WTC11 (cell line): ENCODE measurements at regions not wholly inside any gene's neighbourhood (a gene's known extent, or its start where the extent isn't known, plus 50 kb on each side); places are given as distances from the start of the nearest gene placed in this dataset.
"Not testable (repeated sequence)": the region's sequence is repeated elsewhere in the genome, so short reads cannot be mapped to it uniquely, and the experiment has no call there.

ENCODE experiments used
- ATAC-seq: fragments of 200-7000 bp; cut with Tn5 transposase; 2 replicates; pipeline ENCODE4 v1.10.0; 2021; ENCODE audit warnings: mild to moderate bottlenecking, moderate library complexity
- CTCF ChIA-PET: fragments of 300-600 bp; sonication (Branson Sonifier 250); formaldehyde crosslinking; loops from one replicate; lab custom pipeline; 2021; ENCODE audit warnings: antibody characterized with exemption; lab: Charles Lee
- POLR2A ChIA-PET: fragments of 350-600 bp; sonication (Branson Sonifier 250); formaldehyde crosslinking; loops from one replicate; lab custom pipeline; 2021; ENCODE audit warnings: antibody characterized with exemption; lab: Charles Lee
- DNase-seq: peaks from one replicate; pipeline ENCODE4 v3.0.0; 2021; ENCODE audit warnings: low spot score
- H3K27ac Mint-ChIP-seq: 2 replicates; pipeline ENCODE4 v1.8.0; 2021; ENCODE audit warnings: mixed read lengths
- H3K27me3 Mint-ChIP-seq: 2 replicates; pipeline ENCODE4 v1.8.0; 2021; ENCODE audit warnings: low read depth, mild to moderate bottlenecking, moderate library complexity, mixed read lengths
- H3K36me3 Mint-ChIP-seq: 2 replicates; pipeline ENCODE4 v1.8.0; 2021; ENCODE audit warnings: mixed read lengths
- H3K4me1 Mint-ChIP-seq: 2 replicates; pipeline ENCODE4 v1.8.0; 2022; ENCODE audit warnings: mixed read lengths
- H3K4me3 Mint-ChIP-seq: 2 replicates; pipeline ENCODE4 v1.8.0; 2021; ENCODE audit warnings: mild to moderate bottlenecking, moderate library complexity, mixed read lengths
- H3K9me3 Mint-ChIP-seq: 2 replicates; pipeline ENCODE4 v1.8.0; 2021; ENCODE audit warnings: mixed read lengths

GRCh38 chr2:111368288-111368687, 247.6 kb downstream of the BCL2L11 start:
- POLR2A ChIA-PET, H3K4me1 Mint-ChIP-seq, H3K9me3 Mint-ChIP-seq, DNase-seq, H3K4me3 Mint-ChIP-seq, H3K27ac Mint-ChIP-seq, CTCF ChIA-PET, ATAC-seq, H3K36me3 Mint-ChIP-seq: not testable (repeated sequence)
- H3K27me3 Mint-ChIP-seq, result peaks cover 16% of the 10 kb centered on the region

- ATAC-seq, result peak; percentile 80
- H3K27me3 Mint-ChIP-seq, POLR2A ChIA-PET, H3K4me1 Mint-ChIP-seq, CTCF ChIA-PET, DNase-seq, H3K4me3 Mint-ChIP-seq, H3K27ac Mint-ChIP-seq, H3K9me3 Mint-ChIP-seq, H3K36me3 Mint-ChIP-seq: not testable (repeated sequence)
Observed at GRCh38 chr2:111373060-111373459, 252.3 kb downstream of the BCL2L11 start.

DNA sequence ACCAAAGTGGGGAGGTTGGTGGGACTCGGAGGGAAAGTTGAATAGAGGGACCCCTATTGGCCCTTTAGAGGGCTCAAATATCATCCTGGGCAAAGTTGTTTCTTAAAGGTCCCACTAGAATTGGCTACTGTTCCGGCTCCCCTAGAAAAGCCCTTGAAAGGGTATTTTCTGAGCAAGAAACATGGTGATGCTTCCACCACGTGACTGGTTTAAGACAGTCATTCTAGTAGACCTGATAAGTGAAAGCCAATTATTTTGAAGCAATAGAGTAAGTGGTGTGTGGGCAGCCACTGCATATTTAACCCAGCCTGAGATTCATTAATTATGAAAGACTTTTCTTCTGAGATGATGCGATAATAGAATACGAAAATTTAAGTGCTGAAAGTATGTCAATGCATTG, 253.3 kb downstream of the BCL2L11 start:
- H3K9me3 Mint-ChIP-seq, H3K27me3 Mint-ChIP-seq, ATAC-seq, H3K4me3 Mint-ChIP-seq, H3K27ac Mint-ChIP-seq, H3K36me3 Mint-ChIP-seq, DNase-seq, CTCF ChIA-PET, H3K4me1 Mint-ChIP-seq, POLR2A ChIA-PET: not testable (repeated sequence)

DNA sequence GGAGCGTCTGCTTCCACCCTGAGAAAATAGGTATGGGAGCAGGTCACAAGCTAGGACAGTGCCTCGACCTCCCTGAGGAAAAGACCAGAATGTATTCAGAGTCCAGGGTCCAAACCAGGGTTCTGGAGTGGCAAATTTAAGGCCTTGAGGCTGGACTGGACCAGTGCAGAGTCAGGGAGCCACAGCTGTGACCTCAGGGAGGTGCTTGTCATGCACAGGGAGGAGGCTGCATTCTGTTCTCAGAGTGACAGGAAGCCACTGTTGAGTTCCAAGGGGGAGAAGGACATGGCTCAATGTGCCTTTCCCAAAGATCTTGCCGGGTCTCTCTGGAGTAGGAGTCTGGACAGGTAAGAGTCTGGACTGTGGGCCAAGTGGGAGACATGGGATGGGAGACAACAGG, 254.0 kb downstream of the BCL2L11 start:
- CTCF ChIA-PET, H3K4me1 Mint-ChIP-seq, H3K4me3 Mint-ChIP-seq, POLR2A ChIA-PET, H3K36me3 Mint-ChIP-seq, H3K27me3 Mint-ChIP-seq, ATAC-seq, H3K27ac Mint-ChIP-seq, H3K9me3 Mint-ChIP-seq, DNase-seq: not testable (repeated sequence)

- DNase-seq, H3K9me3 Mint-ChIP-seq, H3K4me3 Mint-ChIP-seq, CTCF ChIA-PET, H3K4me1 Mint-ChIP-seq, H3K36me3 Mint-ChIP-seq, ATAC-seq, H3K27ac Mint-ChIP-seq, H3K27me3 Mint-ChIP-seq, POLR2A ChIA-PET: not testable (repeated sequence)
Observed at GRCh38 chr2:111375320-111375883, 254.7 kb downstream of the BCL2L11 start.

- H3K36me3 Mint-ChIP-seq, H3K27me3 Mint-ChIP-seq, POLR2A ChIA-PET, CTCF ChIA-PET, ATAC-seq, H3K27ac Mint-ChIP-seq, H3K4me1 Mint-ChIP-seq, H3K4me3 Mint-ChIP-seq, H3K9me3 Mint-ChIP-seq, DNase-seq: not testable (repeated sequence)
Observed at GRCh38 chr2:111376272-111376970, 255.7 kb downstream of the BCL2L11 start.

DNA sequence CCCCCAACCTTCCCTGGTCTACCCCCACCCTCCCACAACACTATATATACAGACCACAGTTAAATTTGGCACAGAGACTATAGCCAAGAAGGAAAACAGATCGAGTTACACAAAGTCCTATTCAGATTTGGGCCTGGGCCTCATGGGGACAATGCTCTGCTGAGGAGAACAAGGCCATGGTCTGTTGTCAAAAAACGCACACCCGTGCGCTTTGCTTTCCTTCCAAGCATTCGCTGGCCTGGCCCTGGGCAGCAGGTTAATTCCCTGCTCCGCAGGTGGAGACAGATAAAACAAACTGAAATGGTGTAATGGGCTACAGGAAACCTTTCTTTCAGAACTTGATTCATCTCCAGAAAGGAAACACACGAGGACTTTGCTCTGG, 256.2 kb downstream of the BCL2L11 start:
- POLR2A ChIA-PET, H3K36me3 Mint-ChIP-seq, CTCF ChIA-PET, DNase-seq, H3K4me3 Mint-ChIP-seq, H3K27ac Mint-ChIP-seq, H3K9me3 Mint-ChIP-seq, H3K27me3 Mint-ChIP-seq, H3K4me1 Mint-ChIP-seq: not testable (repeated sequence)
- ATAC-seq, result peak; percentile 28

GRCh38 chr2:111377386-111377959, 256.8 kb downstream of the BCL2L11 start:
- H3K36me3 Mint-ChIP-seq, result not testable (repeated sequence)

DNA sequence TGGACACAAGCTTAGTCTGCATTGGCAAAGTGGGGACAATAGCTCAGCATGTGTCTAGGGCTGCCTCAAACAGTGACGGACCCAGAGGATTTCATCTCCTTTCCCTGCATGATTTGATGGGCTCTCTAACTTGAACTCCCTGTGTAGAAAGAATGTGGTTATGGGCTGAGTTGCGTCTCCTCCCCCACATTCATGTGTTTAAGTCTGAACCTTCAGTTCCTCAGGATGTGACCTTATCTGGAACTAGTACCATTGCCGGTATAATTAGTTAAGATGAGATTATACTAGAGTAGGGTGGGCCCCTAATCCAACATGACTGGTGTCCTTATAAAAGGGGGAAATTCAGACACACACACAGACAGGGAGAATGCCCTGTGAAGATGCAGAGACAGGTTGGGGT, 257.6 kb downstream of the BCL2L11 start:
- ATAC-seq, DNase-seq, H3K36me3 Mint-ChIP-seq, H3K9me3 Mint-ChIP-seq, CTCF ChIA-PET, H3K27ac Mint-ChIP-seq, H3K4me3 Mint-ChIP-seq, POLR2A ChIA-PET, H3K27me3 Mint-ChIP-seq, H3K4me1 Mint-ChIP-seq: not testable (repeated sequence)

More at GRCh38 chr2:111377386-111377959, 256.8 kb downstream of the BCL2L11 start:
- H3K4me1 Mint-ChIP-seq, H3K4me3 Mint-ChIP-seq, POLR2A ChIA-PET, CTCF ChIA-PET, H3K27me3 Mint-ChIP-seq, DNase-seq, H3K27ac Mint-ChIP-seq, H3K9me3 Mint-ChIP-seq: not testable (repeated sequence)
- ATAC-seq, result peak; percentile 28

DNA sequence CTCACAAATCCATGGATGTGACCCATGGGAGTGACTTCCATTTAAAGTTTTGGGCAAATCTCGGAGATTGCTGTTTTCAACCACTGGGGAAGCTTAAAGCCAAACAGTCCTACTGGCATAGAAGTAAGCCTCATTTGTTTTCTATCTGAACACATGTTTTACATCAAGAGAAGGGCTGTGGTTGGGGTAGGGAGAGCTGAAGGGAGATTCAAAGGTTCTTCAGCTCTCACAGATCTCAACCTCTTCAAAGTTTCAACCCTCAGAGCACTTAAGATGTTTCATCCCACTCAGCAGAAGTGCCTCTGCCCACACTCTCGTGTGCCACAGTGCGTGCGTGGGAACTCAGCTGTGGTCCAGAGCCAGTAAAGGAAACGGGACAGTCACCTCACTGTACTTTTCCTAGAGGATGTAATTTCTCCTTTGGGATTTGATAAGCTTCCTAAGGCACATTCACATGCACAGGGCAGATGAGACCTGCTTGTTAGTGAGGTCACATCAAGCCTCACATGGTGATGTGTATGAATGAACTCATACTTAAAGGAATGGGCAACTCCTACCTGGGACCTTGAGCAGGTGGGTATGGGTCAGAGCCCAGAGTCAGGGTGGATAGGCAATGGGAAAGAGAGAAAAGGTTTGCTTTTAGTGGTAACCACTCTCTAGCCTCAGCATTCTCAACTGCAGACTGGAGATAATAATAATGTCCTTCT, 260.2 kb downstream of the BCL2L11 start:
- H3K4me3 Mint-ChIP-seq, H3K4me1 Mint-ChIP-seq, POLR2A ChIA-PET, H3K27me3 Mint-ChIP-seq, H3K36me3 Mint-ChIP-seq, DNase-seq, ATAC-seq, CTCF ChIA-PET, H3K27ac Mint-ChIP-seq, H3K9me3 Mint-ChIP-seq: not testable (repeated sequence)

DNA sequence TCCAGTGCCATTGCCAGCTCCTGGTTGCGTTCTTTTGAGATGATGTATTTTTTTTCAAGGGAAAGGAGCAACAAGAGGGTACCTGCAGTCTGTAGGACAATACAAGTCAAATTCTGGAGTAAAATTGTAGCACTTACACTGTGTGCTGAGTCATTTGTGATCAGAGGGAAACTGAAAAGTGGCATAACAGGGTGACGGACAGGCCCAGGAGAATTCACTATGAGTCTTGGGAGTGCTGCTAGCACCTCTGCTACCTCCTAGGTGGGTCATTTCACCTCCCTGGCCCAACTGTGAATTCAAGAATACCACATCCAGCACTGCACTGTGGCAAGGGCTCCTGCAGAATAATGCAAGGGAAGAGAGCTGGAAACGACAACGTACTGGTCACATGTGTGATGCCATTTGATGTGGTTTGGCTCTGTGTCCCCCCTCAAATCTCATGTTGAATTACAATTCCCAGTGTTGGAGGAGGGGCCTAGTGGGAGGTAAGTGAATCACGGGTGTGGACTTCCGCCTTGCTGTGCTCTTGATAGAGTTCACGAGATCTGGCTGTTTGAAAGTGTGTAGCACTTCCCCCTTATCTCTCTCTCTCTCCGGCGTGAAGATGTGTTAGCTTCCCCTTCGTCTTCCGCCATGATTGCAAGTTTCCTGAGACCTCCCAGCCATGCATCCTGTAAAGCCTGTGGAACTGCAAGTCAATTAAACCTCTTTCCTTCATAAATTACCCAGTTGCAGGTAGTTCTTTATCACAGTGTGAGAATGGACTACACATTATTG, 261.0 kb downstream of the BCL2L11 start:
- DNase-seq, H3K36me3 Mint-ChIP-seq, H3K4me3 Mint-ChIP-seq, CTCF ChIA-PET, H3K9me3 Mint-ChIP-seq, ATAC-seq, POLR2A ChIA-PET, H3K27me3 Mint-ChIP-seq, H3K27ac Mint-ChIP-seq, H3K4me1 Mint-ChIP-seq: not testable (repeated sequence)

DNA sequence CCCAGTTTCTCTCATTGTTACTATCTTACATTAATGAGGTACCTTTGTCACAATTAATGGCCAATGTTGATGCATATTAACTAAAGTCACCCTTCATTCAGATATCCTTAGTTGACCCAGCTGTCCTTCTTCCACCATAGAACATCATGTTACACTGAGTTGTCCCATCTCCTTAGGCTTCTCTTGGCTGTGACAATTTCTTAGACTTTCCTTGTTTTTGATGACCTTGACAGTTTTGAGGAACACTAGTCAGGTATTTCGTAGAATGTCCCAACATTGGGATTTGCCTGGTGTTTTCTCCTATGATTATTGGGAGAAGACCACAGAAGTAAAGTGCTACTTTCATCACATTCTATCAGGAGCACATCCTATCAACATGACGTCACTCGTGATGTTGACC, 261.8 kb downstream of the BCL2L11 start:
- POLR2A ChIA-PET, H3K27ac Mint-ChIP-seq, CTCF ChIA-PET, H3K4me3 Mint-ChIP-seq, H3K27me3 Mint-ChIP-seq, DNase-seq, ATAC-seq, H3K36me3 Mint-ChIP-seq, H3K4me1 Mint-ChIP-seq, H3K9me3 Mint-ChIP-seq: not testable (repeated sequence)
